ENCODE measurements at regions not wholly inside any gene's neighbourhood (a gene's known extent, or its start where the extent isn't known, plus 50 kb on each side); places are given as distances from the start of the nearest gene placed in this dataset.

DNA sequence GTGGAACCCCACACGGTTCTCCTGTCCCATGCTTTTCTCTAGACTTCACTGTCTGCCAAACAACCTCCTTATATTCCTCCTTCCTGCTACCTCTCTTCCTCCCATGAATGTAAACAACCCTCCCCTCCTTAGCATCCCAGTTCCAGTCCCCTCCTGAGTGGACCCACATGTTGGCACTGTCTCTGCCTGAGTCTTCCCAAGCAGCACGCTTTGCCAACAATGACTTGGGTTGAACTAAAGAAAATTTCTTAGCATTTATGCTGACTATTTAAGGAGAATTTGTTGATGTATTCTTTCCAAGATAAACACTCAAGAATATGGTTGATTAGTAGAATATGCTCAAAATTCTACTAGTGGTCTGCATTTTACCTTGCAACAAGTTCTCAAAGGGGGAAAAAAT is 338.0 kb downstream of the TNS1 start:
- intact Hi-C loops (cut with micrococcal nuclease), result no loop called here
- H3K4me3 Mint-ChIP-seq, result no peak overlapping the region
- DNase-seq, result no peak
- TF ChIP-seq, protein P1, sequence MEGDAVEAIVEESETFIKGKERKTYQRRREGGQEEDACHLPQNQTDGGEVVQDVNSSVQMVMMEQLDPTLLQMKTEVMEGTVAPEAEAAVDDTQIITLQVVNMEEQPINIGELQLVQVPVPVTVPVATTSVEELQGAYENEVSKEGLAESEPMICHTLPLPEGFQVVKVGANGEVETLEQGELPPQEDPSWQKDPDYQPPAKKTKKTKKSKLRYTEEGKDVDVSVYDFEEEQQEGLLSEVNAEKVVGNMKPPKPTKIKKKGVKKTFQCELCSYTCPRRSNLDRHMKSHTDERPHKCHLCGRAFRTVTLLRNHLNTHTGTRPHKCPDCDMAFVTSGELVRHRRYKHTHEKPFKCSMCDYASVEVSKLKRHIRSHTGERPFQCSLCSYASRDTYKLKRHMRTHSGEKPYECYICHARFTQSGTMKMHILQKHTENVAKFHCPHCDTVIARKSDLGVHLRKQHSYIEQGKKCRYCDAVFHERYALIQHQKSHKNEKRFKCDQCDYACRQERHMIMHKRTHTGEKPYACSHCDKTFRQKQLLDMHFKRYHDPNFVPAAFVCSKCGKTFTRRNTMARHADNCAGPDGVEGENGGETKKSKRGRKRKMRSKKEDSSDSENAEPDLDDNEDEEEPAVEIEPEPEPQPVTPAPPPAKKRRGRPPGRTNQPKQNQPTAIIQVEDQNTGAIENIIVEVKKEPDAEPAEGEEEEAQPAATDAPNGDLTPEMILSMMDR (IDR thresholded peaks at IDR 0.05), result no peak
- H3K9me3 Mint-ChIP-seq, result no peaks in the 10 kb centered on the region
- H3K27ac Mint-ChIP-seq, result no peak overlapping the region
- no peaks in the 10 kb centered on the region for H3K36me3 Mint-ChIP-seq (ENCODE audit: low read depth)
- peaks cover 11% of the 10 kb centered on the region for H3K4me1 Mint-ChIP-seq
- H3K27me3 Mint-ChIP-seq, result peaks cover 28% of the 10 kb centered on the region
- ChIA-PET CTCF (no interaction called here), POLR2A (no interaction called here)
- no peak for ATAC-seq (ENCODE audit: low read depth)

DNA sequence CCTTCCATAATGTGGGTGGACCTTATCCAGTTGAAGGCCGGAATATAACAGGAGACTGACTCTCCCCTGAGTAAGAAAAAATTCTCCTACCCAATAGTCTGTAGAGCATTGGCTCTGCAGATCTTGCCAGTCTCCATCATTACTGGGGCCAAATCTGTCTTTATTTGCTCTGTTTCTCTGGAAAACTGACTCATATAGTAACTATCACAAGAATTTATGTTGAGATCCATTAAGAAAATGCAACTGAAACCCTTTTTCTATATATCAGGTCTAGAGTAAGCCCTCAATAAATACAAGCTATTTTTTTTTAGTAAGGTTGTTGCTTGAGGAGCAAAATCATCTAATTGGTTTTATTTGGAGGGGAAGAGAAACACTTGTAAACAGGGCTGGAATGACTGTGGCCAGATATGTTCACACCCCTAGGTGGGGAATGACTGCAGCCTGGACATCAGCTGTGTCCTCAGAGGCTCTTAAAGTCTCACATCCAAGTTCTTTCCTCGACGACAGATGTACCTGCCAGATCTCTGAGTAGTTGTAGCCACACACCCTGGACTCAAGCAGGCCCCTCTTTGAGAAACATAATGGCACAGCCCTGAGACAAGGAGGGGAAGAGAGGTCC is 339.7 kb downstream of the TNS1 start:
- intact Hi-C loops (cut with micrococcal nuclease), result no loop called here
- ATAC-seq (ENCODE audit: low read depth) (no peak), DNase-seq (no peak)
- peaks cover 11% of the 10 kb centered on the region for H3K4me1 Mint-ChIP-seq
- H3K4me3 Mint-ChIP-seq, result no peak overlapping the region
- no peak overlapping the region for H3K27ac Mint-ChIP-seq
- no peaks in the 10 kb centered on the region for H3K36me3 Mint-ChIP-seq (ENCODE audit: low read depth)
- POLR2A ChIA-PET, result no interaction called here
- CTCF ChIA-PET, result no interaction called here
- H3K9me3 Mint-ChIP-seq, result no peaks in the 10 kb centered on the region
- peaks cover 22% of the 10 kb centered on the region for H3K27me3 Mint-ChIP-seq
- TF ChIP-seq, protein P1 (IDR thresholded peaks at IDR 0.05), result no peak

DNA sequence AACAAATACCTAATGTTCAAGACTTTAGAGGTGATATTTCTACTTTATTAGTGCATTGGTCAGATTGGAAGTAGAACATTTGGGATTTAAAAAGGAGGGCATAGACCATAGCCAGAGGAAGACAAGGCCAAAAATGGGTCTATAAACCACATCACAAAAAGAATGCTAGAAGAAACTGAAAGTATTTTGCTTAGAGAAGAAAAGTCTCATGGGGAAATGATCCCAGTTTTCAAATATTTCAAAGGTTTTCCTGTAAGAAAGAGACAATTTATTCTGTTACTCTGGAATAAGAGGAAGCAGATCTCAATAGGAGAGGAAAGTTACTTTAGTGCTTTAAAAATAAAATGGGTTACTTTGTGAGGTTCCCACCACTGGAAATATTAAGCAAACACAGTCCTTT is 341.4 kb downstream of the TNS1 start:
- POLR2A ChIA-PET, result no interaction called here
- H3K9me3 Mint-ChIP-seq, result no peaks in the 10 kb centered on the region
- DNase-seq (no peak), ATAC-seq (ENCODE audit: low read depth) (no peak)
- H3K27ac Mint-ChIP-seq, result no peak overlapping the region
- TF ChIP-seq, protein P1 (IDR thresholded peaks at IDR 0.05), result no peak
- no peaks in the 10 kb centered on the region for H3K36me3 Mint-ChIP-seq (ENCODE audit: low read depth)
- CTCF ChIA-PET, result no interaction called here
- peaks cover 23% of the 10 kb centered on the region for H3K27me3 Mint-ChIP-seq
- H3K4me1 Mint-ChIP-seq, result peaks cover 11% of the 10 kb centered on the region
- intact Hi-C loops (cut with micrococcal nuclease), result no loop called here
- H3K4me3 Mint-ChIP-seq, result no peak overlapping the region

DNA sequence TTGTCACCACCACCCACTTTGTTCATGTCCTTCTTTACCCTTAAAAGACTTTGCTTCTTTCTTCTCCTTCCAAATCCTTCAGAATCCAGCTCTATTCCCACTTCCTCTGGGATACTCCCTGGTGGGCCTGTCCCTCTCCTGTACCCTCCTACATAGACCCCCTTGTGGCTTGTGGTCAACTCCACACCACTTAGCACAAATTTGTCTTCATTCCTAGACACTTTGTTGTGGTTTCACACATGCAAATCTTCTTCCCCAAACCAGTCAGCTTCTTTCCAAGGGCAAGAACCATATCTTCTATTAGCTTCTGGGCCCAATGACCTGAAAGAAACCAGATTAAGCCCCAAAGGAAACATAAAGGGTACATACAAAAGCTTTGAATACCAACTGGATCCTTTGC is 342.4 kb downstream of the TNS1 start:
- Mint-ChIP-seq H3K4me3 (no peak overlapping the region), H3K27ac (no peak overlapping the region), H3K36me3 (ENCODE audit: low read depth) (no peaks in the 10 kb centered on the region), H3K9me3 (no peaks in the 10 kb centered on the region), H3K27me3 (peaks cover 26% of the 10 kb centered on the region), H3K4me1 (peaks cover 11% of the 10 kb centered on the region)
- intact Hi-C loops (cut with micrococcal nuclease), result no loop called here
- CTCF ChIA-PET, result no interaction called here
- POLR2A ChIA-PET, result no interaction called here
- DNase-seq (no peak), ATAC-seq (ENCODE audit: low read depth) (no peak)
- TF ChIP-seq, protein P1 (IDR thresholded peaks at IDR 0.05), result no peak

DNA sequence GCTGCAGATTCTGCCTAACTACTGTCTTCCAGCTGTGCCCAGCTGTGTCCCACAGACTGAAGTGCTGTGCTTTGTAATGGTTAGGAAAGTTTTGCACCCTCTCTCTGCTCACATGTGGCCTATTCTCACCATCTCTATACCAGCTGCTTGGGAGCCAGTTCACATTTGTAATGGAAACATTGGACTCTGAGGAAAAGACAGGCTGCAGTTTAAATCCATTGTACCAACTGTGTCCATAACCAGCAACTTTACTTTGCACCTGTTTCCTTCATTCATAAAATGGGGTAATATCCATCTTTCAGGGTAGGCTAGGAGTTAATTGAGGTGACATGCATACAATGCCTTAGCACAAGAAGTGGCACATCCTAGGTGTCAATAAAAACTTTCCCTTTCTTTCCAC is 344.0 kb downstream of the TNS1 start:
- Mint-ChIP-seq H3K9me3 (no peaks in the 10 kb centered on the region), H3K4me3 (no peak overlapping the region), H3K27me3 (peaks cover 17% of the 10 kb centered on the region), H3K4me1 (peaks cover 11% of the 10 kb centered on the region), H3K36me3 (ENCODE audit: low read depth) (no peaks in the 10 kb centered on the region), H3K27ac (no peak overlapping the region)
- DNase-seq, result no peak
- intact Hi-C loops (cut with micrococcal nuclease), result no loop called here
- TF ChIP-seq, protein P1 (IDR thresholded peaks at IDR 0.05), result no peak
- ATAC-seq (ENCODE audit: low read depth), result no peak
- CTCF ChIA-PET, result no interaction called here
- POLR2A ChIA-PET, result no interaction called here

Measured in activated B cell treated with CpG ODN at 0.5 μM for 24 hours (primary cell).